Activated CD4-positive, alpha-beta T cell treated with anti-CD3 and anti-CD28 coated beads for 48 hours (primary cell): ENCODE measurements at regions not wholly inside any gene's neighbourhood (a gene's known extent, or its start where the extent isn't known, plus 50 kb on each side); places are given as distances from the start of the nearest gene placed in this dataset.
"Not testable (repeated sequence)": the region's sequence is repeated elsewhere in the genome, so short reads cannot be mapped to it uniquely, and the experiment has no call there.

Experiments
- DNase-seq: peaks from one replicate; pipeline ENCODE4 v3.0.0-alpha.2; 2020

- no peak for DNase-seq
Measured at GRCh38 chrX:13419918-13420317, 100.1 kb upstream of the ATXN3L start.

GRCh38 chrX:13419276-13419675, 99.4 kb upstream of the ATXN3L start:
- peak; percentile 2 for DNase-seq

- no peak for DNase-seq
Measured at GRCh38 chrX:13418126-13419097, 98.6 kb upstream of the ATXN3L start.

- DNase-seq: no peak
Measured at GRCh38 chrX:13415509-13415908, 95.7 kb upstream of the ATXN3L start.

GRCh38 chrX:13414006-13414647, 94.3 kb upstream of the ATXN3L start:
- DNase-seq: no peak

- DNase-seq: no peak
Measured at GRCh38 chrX:13412208-13412600, 92.4 kb upstream of the ATXN3L start.

- DNase-seq: no peak
Measured at GRCh38 chrX:13411496-13412207, 91.8 kb upstream of the ATXN3L start.

- DNase-seq: not testable (repeated sequence)
Measured at GRCh38 chrX:13408599-13408998, 88.7 kb upstream of the ATXN3L start.

GRCh38 chrX:13404777-13405176, 84.9 kb upstream of the ATXN3L start:
- DNase-seq: not testable (repeated sequence)

GRCh38 chrX:13404364-13404763, 84.5 kb upstream of the ATXN3L start:
- DNase-seq: no peak

GRCh38 chrX:13401724-13402123, 81.9 kb upstream of the ATXN3L start:
- no peak for DNase-seq

GRCh38 chrX:13398839-13399238, 79.0 kb upstream of the ATXN3L start:
- no peak for DNase-seq

- peak; percentile 36 for DNase-seq
Measured at GRCh38 chrX:13397878-13398818, 78.3 kb upstream of the ATXN3L start.

GRCh38 chrX:13396924-13397323, 77.1 kb upstream of the ATXN3L start:
- DNase-seq: no peak

- DNase-seq: no peak
Measured at GRCh38 chrX:13389501-13389900, 69.6 kb upstream of the ATXN3L start.

- peak; percentile 11 for DNase-seq
Measured at GRCh38 chrX:13387666-13388494, 68.0 kb upstream of the ATXN3L start.

- no peak for DNase-seq
Measured at GRCh38 chrX:13386636-13387035, 66.8 kb upstream of the ATXN3L start.

GRCh38 chrX:13386092-13386491, 66.2 kb upstream of the ATXN3L start:
- no peak for DNase-seq

- no peak for DNase-seq
Measured at GRCh38 chrX:13383907-13384306, 64.1 kb upstream of the ATXN3L start.

- no peak for DNase-seq
Measured at GRCh38 chrX:13381514-13381913, 61.7 kb upstream of the ATXN3L start.

GRCh38 chrX:13380211-13380610, 60.4 kb upstream of the ATXN3L start:
- no peak for DNase-seq
